HG02588 (cell line): ENCODE measurements at regions not wholly inside any gene's neighbourhood (a gene's known extent, or its start where the extent isn't known, plus 50 kb on each side); places are given as distances from the start of the nearest gene placed in this dataset.
"Not testable (repeated sequence)": the region's sequence is repeated elsewhere in the genome, so short reads cannot be mapped to it uniquely, and the experiment has no call there.

Source experiments
- ATAC-seq: cut with Tn5 transposase; IDR thresholded peaks from one replicate; pipeline ENCODE4 v1.9.1; 2021; ENCODE audit warnings: mild to moderate bottlenecking, moderate library complexity; ENCODE audit not compliant: unreplicated experiment

DNA sequence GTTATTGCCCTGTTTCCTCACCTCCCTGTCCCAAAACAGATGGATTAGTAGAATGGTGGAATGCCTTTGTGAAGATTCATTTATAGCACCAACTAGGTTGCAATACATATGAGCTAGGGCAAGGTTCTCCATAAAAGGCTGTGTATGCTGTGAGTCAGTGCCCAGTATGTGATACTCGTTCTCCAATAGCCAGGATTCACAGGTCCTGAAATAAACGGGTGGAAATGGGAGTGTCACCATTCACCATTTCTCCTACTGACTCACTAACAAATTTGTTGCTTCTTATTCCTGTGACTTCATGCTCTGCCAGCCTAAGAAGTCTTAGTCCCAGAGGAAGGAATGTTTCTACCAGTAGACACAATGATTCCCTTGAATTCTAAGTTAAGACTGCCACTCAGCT, 1745.4 kb downstream of the SLITRK1 start:
- ATAC-seq: no peak

DNA sequence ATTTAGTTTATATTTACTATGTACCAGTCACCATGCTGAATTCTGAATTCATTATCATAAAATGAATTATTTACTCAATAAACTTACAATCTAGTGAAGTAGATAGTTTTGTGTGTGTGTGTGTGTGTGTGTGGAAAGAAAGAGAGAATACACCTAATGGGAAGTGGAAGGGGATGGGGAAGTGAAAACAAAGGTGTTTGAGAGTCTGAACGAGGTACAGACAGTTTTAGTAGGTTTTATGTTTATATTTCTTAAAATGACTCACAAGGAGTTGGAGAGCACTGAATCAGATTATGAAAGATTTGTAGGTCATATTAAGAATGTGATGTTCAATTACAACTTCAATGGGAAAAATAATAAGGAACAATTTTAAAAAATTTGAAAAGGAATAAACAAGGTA, 1753.0 kb downstream of the SLITRK1 start:
- no peak for ATAC-seq

DNA sequence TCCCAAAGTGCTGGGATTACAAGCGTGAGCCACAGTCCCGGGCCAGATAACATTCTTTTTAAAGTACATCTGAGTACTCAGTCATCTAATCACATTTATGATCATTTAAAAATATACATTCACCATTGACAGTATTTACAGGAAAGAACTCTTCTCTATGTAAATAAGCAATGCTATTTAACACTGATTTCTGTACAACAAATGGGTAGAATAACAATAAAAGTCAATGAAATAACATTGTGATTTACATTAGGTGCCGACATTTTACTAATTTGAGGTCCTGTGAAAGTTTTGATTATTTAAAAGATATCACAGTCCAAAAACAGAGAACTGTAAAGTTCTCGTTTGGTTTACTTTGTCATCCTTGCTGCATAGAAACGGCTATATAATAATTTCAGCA, 1763.7 kb downstream of the SLITRK1 start:
- no peak for ATAC-seq

DNA sequence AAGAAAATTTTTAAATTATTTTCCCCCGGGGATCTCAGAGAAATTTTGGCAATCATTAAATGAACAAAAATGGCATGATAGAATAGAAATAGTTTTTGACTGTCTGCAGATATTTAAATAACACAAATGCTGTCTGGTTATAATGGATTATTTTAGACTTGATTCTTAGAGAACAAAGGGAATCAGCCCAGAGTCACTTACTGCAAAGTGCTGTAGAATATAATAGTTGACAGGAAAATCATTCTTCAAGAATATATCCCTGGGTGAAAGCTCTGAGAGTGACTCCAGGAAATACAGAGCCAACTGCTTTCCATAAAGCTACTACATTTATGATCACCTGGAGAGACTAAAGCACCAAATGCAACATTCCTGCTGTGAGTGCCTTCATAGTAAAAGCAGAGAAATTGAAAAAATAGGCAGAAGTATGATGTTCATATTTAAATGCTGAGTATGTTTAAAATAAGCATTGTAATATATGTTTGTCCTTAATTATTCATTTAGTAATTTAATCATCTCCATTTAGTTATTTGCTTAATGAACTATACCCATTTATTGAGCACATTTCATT, 1765.8 kb downstream of the SLITRK1 start:
- ATAC-seq: no peak

DNA sequence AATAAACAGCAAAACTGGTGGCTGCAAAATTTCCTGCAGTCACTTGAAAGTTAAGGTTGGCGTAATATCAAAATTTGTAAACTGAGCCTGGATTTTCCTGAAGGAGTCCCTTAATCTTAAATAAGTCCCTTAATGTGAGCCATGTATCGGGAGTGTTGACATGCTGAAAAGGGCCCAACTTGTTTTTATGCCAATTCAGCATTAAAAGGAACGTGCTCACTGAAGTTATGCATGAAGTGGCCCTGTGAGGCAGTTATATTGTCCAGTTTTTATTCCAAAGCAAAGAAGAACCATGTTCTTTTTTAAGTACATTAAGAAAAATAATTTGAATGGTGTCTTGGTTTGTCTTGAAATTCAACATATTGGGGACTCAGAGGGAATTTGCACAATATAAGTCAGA, 1766.9 kb downstream of the SLITRK1 start:
- no peak for ATAC-seq

DNA sequence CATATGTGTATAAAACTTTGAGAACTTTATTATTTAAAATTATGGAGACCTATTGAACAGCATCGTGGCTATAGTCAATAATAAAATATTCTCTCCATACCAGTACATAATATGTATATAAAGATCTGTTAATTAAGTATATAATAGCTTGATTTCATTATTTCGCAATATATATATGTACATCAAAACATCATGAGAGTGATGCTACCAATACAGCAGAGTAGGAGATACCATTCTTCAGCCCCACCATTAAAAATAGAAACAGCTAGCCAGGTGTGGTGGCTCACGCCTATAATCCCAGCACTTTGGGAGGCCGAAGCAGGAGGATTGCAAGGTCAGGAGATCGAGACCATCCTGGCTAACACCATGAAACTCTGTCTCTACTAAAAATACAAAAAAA, 1755.3 kb upstream of the SPRY2 start:
- ATAC-seq: no peak

DNA sequence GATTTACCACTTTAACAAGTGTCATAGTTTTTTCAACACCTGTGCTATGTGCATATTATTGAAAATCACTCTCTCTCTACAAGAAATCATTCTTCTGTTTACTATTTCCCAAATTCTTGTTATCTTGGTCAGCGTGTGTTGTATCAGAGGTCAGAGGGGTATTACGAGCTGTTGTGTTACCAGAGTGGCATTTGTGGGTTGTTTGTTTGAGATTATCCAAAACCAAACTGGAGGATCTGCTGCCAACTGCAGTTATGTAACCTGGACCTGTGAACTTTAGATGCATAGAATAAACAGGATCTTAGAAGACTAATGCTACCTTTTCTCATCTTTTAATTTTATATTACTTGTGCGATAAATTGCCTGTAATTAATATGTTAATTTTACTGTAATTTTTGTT, 1751.4 kb upstream of the SPRY2 start:
- ATAC-seq: no peak

DNA sequence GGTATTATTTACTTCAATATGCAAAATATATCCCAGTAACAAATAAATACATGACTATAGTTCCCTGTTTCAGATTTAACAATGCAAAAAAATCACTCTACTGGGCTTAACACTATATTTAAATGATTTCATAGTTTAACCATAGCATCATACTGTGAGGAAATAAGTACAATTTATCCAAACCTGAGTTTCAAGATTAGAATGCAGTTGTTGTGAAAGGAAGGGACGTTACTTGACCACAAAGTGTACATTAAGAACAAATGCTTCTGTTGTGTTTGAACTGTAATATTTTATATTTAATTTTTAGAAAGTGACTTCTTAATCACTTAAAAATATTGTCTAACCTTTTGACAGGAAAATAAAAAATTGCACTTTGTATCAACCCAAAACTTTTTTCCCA, 1747.9 kb upstream of the SPRY2 start:
- no peak for ATAC-seq

DNA sequence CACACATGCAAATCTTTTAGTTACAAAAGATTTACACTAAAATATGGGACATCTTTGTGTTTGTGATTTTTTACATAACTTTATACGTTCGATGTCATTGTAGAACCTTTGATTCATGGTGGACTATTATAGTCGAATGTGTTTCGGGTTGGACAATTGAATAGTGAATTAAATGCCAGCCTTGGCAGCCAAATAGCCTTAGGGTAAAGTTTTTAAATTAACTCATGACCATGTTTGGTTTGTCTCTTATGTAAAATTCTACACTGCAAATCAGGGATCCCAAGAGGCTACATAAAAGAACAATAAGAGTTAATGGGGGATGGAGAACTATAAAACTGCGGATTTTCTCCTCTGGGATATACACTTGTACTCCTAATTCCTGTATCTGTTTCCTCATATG, 1735.6 kb upstream of the SPRY2 start:
- ATAC-seq: no peak

DNA sequence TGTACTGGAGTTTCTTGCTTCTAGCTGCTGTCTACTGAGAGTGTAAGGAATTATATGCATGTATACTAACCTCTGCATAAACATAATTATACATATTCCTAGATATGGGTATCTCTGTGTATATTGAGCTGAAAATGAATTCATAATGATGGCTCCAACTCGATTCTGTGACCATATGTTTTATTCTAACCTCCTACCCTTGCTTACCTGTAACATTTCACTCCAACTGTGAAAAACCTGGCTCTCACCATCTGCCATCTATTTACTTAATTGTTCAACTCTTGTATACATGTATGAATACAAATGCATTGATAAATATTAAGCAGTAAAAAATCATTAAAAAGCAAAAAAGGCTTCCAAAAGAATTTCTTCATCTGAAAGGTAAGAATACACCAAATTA, 1729.5 kb upstream of the SPRY2 start:
- no peak for ATAC-seq

DNA sequence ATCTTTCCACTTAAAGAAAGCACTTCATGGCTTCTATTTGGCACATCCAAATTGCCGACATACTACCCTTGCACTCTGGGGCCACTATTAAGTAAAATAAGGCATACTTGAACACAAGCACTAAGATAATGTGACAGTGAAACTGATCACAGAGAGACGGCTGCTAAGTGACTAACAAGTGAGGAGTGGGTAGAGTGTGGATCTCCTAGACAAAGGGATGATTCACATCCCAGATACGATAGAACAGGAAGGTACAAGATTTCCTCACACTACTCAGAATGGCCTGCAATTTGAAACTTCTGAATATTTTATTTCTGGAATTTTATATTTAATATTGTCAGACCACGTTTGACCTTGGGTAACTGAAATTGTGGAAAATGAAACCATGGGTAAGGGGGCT, 1721.8 kb upstream of the SPRY2 start:
- ATAC-seq: no peak

DNA sequence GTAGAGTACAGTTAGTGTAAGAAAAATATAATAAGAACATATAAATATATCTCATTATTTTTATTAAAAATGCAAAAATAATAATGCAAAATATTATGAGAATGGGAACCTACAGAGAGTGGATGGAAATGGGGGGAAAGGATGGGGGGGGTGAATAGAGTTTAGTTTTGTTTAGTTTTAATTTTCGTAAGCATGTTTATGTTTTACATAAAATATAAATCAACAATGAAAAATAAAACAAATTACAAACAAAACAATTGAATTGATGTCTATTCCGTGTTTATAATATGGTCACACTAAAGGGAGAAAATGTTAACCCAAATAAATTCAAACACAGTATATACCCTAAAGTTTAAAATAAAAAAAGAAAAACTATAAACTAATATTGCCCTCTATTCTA, 1717.4 kb upstream of the SPRY2 start:
- ATAC-seq: no peak

DNA sequence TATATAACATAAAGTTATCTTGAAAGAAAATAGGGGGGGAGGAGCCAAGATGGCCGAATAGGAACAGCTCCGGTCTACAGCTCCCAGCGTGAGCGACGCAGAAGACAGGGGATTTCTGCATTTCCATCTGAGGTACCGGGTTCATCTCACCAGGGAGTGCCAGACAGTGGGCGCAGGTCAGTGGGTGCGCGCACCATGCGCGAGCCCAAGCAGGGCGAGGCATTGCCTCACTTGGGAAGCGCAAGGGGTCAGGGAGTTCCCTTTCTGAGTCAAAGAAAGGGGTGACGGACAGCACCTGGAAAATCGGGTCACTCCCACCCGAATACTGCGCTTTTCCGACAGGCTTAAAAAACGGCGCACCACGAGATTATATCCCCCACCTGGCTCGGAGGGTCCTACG, 1704.4 kb upstream of the SPRY2 start:
- not testable (repeated sequence) for ATAC-seq

DNA sequence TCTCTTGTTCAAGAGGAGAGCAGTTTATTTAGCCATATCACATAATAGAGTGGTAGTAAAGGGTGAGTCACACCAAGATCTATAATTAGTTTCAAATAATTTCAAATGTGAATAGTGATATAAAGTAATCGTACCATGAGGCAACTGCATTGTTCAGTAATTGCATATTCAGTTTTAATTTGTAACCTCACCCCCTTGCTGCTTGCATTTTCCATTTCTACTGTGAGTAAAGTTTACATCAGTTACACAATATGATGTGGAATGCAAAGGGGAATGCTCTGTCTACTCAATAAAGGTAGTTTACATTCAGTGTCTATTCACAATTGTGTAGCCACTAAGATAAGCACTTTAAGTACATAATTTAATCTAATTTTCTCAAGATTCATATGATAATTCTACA, 1695.7 kb upstream of the SPRY2 start:
- ATAC-seq: no peak

DNA sequence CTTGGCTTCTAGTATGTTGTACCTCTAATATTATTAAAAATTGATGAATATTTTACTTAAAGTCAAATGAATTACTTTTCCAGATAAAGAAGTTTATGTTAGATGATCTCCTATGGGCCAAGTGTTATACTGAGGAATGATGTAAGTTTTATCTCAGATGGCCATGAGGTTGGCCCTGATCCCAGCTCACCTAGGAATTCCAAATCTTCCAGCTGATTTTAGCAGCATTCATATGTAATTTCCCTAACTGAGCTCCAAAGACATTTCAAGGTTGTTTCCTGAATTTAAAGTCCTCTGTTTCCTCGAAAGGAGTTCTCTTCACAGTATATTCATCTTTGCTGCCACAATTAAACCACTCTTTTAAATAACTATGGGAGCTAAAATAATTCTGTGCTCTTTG, 1670.4 kb upstream of the SPRY2 start:
- ATAC-seq: no peak

DNA sequence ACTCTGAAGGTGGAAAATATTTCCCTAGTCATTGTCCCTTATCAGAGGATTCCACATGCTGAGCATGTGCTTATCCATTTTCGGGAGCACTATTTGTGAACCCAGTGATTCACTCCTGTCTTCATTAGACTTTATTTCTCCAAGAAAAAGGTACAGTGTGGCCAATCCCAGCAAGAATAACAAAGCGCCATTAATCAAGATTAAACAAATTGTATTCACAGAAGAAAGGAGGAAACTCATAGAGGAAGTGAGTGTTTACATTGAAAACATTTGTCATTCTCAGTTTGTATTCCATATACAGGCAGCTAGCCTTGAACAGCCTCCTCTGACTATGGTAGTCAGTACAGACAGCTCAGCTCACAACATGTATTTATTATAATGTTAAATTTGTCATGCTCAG, 1669.9 kb upstream of the SPRY2 start:
- ATAC-seq: no peak

DNA sequence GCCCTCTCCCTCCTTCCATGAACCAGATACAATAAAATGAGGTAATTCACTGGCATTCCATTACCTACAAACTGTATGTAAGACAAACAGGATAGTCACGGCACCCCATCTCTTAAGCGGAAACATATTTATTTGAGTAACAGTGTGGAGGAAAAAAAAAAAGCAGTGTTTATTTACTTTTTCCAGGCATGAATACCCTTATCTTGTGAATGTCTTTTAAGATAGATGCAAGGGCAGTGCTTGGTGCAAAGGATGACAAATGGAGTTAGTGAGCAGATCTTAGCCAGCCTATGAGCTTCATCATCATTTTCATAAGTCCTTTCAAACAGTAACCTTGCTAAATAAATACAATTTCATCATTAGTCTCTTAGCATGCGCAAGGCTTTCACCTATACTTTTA, 1661.8 kb upstream of the SPRY2 start:
- ATAC-seq: no peak

DNA sequence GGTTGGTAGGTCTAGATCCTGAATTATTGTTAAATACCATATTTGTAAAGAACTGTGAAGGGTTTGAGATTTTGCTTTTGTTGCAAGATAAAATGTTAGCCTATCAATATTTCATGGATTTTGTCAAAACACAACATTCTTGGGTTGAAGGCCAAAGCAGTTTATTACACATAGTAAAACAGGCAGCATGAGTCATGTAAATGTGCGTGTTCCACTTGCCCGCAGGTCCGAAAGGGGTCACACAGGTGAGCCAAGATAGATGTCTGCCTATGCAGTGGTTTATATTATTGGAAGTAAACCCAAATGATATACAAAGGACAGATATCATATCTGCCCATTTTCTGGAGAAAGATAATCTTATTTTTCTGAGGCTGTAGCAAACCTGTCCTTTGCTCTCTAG, 1654.4 kb upstream of the SPRY2 start:
- ATAC-seq: no peak

DNA sequence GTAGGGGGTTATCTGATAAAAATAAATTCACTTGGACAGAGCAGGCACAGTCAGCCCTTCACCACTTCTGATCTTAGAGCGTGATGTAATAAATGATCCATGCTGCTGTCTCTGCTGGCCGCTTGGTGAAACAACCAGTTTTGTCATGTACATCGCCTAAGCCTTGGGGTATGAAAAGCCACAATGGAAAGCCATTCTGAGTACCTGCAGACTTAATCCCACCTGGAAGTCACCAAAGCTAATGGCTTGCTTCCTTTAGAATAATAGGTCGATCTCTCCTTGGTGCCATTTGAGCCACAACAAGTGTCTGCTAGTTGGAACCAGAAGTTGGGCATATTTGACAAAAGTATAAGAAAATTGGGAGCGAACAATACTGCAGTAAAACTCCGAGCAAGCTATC, 1649.7 kb upstream of the SPRY2 start:
- ATAC-seq: no peak

DNA sequence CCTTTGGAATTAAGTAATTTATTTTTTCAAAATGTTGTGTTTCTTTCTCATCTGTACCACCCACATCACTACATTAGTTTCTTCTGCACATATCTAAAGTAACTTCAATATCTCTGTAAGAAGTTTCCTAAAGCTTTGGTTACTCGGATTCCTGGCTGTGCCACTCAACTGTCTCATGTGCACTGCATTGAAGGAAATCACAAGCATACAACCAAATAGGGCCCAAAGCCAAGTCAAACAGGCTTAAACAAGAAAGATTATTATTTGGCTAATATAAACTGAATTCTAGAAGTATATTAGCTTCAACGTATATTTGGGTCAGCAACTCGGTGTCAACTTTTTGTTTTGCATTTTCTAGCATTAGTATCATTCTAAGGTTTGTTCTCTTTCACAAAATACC, 1647.6 kb upstream of the SPRY2 start:
- ATAC-seq: no peak

DNA sequence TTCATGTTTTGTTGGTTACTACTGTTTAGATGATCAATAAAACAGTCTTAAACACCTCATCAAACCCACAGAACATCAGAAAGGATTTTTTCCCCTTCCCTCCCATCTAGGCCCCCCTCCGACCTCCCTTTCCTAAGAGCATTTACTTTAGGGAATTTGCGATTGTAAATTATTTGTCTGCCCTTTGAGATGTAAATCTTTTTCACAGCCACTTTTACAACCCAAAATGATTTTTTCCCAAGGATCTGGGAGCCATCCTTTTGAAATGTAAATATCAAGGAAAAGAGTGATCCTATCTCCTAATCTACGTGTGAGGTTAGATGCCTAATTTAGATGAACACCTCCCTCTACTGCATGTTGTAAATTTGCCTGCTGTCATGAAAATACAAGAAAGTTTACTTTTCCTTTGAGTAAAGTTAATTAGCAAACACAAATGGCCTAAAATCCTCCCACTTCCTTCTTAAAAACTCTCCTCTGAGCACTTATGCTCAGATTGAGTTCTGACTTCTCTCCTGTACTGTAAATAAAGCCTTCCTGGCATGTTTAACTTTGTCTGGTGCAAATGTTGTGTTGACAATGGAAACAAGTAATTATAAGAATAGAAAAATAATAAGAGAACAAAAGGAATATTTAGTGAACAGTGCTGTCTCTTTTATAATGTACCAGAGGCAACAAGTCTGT, 1646.9 kb upstream of the SPRY2 start:
- no peak for ATAC-seq

DNA sequence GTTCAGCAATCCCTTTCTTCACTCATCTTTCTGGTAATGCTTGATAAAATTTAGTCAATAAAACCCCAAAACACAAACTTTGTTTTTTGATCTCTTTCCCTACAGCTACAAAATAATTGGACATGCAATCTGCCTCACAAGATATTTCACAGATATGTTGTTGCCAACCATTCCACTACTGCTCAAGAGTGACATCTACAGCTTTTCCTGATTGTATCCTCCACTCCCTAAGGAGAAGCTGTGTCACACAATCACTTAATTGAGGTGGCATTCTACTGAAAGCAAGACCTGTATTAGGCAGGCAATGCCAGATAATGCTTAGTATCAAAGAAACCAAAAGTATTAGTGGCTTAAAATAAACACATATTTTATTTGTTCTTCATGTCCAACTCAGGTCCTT, 1646.2 kb upstream of the SPRY2 start:
- ATAC-seq: no peak

DNA sequence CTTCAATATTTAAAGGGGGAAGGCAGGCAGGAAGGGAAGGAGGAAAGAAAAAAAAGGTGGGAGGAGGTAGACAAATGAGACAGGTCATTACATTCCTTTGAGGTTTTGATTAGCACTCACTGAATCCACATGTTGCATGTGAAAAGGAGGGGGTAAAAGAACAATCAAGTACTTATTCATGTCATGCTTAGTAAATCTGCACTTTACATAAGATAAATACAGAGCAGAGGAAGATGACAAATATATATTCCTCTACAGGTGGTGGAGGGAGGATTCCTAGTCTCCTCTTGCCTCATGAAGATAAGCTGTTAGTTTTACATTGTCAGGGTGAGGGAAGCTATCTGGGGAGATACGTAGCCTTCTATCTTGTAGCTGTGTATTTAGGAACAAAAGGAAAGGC, 1645.4 kb upstream of the SPRY2 start:
- ATAC-seq: no peak
